Stimulated activated CD4-positive, alpha-beta T cell treated with anti-CD3 and anti-CD28 coated beads, TNF-alpha, amount 100 ng/mL, for 48 hours (primary cell): ENCODE measurements at regions not wholly inside any gene's neighbourhood (a gene's known extent, or its start where the extent isn't known, plus 50 kb on each side); places are given as distances from the start of the nearest gene placed in this dataset.
A peak's percentile ranks its signal among the peaks of the same experiment; 100 is the strongest.

ENCODE experiments used
- DNase-seq, 3 donors: peaks; one replicate each; pipeline ENCODE4 v3.0.0-alpha.2; 2020; ENCODE audit warnings: low read depth in 3 of 3

GRCh38 chr1:59085101-59085500 lies 211.8 kb upstream of the FGGY start:
- no peak for DNase-seq

- DNase-seq: no peak
Measured at GRCh38 chr1:59089036-59089798, 207.7 kb upstream of the FGGY start.

DNA sequence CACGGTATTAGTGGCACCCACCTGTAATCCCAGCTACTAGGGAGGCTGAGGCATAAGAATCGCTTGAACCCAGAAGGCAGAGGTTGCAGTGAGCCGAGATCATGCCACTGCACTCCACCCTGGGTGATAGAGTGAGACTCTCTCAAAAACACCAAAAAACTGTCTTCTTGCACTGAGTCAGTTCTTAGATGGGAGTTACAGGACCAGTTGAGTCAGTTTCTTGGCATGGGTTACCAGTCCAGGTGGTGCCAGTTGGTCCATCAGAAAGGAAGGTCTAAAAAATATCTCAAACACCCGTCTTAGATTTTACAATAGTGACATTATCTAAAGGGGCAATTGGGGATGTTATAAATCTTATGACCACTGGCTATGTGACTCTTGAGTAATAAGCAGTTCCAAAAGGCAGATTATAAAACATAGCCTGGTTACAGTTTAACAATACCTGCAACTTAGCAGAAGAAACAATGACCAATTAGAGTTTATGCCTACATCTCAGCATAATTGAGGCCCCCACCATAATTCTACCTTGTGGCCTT lies 206.9 kb upstream of the FGGY start:
- DNase-seq: no peak

GRCh38 chr1:59092126-59092525 lies 204.8 kb upstream of the FGGY start:
- no peak for DNase-seq

DNA sequence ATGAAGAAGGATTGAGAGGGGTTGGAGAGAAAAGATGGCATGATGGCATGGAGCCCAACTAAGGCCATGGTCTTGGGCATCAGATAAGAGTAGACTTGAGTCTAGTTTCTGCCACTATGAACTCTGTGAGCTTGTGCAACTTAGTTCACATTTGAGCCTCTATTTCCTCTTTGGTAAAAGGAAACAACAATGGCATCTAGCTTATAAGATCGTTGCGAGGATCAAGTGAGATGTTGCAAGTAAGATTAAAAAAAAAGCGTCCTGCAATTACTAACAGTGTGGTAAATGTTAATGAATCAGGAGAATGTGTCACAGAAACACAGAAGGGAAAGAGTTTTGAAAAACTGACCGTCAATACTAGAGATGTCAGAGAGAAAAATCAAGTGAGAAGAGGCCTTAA lies 202.9 kb upstream of the FGGY start:
- no peak for DNase-seq

- DNase-seq: no peak
Measured at GRCh38 chr1:59096501-59096900, 200.4 kb upstream of the FGGY start.

GRCh38 chr1:59098655-59099054 lies 198.2 kb upstream of the FGGY start:
- no peak for DNase-seq

GRCh38 chr1:59100708-59101374 lies 196.1 kb upstream of the FGGY start:
- DNase-seq: no peak

DNA sequence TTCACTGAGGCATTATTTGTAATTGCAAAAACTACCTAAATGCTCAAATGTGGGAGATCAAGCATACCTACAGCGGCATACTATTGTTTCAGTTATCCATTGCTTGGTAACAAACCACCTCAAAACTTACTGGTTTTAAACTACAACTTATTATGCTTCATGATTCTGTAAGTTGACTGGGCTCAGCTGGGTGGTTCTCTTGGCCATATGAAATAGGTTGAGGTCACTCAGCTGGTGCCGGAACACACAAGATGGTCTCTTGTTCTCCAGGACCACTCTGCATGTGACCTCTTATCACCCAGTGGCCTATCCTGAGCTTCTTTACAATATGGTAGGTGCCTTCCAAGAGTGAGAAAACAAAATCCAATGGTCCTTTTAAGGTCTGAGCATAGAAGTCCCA lies 195.4 kb upstream of the FGGY start:
- DNase-seq: no peak

DNA sequence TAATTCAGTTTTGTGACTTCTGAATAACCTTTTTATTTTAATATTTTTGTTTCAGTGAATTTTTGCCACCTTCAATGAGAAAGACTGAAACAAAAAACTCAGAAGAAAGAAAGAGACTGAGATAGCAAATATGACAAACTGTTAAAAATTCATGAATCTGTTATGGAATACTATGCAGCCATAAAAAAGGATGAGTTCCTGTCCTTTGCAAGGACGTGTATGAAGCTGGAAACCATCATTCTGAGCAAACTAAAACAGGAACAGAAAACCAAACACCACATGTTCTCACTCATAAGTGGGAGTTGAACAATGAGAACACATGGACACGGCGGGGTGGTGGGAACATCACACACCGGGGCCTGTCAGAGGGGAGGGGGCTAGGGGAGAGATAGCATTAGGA lies 193.4 kb upstream of the FGGY start:
- no peak for DNase-seq

DNA sequence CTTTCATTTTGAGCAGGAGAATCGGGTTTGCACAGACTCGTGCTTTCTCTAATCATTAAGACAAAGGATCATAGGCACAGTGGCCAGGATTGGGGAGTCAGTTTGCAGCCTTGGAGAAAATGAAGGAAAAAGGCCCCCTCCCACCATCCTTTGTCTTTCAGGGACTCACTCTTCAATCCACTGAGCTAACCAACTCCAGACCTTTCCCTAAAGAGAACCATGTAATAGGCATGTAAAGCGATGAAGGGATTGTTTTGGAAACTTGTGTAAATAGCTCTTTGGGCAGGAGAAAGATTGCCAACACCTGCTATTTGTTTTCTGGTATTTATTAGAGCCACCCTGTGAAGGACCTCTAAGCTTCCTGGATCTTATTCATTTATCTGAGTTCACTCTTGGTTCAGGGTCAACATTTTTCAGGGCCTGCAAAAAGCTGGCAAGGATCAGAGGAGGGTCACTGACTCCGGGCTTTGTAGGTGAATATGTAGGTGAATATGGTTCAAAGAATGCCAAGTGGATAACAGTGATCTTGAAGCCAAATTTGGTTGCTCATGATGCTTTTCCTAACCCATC lies 192.6 kb upstream of the FGGY start:
- no peak for DNase-seq

DNA sequence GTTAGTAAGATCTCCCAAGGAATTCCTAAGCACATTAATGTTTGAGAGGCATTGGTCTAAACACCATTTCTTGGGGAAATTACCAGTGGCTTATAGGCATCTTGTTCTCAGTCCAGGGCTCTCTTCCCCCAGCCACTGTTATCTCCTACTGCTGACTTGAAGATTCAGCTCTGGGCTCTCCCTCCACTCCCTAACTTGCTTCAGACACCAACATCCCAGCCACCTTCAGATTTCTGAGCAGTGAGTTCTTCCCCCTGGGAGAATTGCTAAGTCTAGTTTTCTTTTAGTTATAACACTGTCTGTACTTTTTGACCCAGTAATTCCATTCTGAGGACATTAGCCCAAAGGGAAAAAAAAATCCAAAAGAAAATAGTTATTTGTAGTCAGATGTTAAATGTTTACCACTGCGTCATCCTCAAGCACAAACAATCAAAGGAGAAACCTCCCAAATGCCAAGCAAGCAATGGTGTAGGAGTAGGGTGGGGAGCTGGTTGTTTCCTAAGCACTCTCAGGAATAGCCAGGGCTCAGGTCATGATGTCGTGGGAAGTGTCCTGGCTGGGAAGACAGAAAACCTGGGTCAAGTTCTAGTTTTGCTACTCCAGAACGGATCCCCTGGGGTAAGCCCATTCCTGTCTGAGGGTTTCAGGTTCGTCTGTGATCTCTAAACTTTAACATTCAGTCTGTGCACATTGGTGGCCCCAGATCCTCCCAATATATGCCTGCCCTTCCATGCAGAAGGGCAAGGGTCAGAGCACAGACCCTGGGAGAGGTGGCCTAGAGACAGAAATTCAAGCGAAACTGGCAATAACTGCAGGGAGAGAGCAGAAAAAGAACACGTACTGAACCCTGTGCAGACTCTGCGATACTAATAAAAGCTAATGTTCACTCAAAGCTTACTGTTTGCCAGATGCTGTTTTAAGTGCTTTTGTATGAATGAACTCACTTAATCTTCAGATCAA lies 191.1 kb upstream of the FGGY start:
- DNase-seq: no peak

- no peak for DNase-seq
Measured at GRCh38 chr1:59107516-59107915, 189.4 kb upstream of the FGGY start.

DNA sequence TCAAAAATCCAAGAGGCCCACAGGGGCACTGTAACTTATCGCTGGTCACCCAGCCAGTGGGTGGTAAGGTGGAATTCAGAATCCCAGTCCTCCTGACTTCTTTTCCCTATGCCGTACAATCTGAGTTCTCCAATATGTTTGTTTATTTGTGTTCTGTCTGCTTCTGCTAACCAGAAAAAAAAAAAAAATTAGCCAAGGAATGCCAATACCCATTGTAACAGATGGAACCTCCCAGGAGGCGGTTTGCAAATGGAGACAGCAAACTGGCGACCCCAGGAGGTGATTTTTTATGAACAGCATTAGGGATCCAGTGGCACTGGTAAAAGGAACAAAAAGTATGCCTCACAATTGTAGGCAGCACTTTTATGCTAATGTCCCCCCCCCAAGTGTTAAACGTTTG lies 189.0 kb upstream of the FGGY start:
- no peak for DNase-seq

DNA sequence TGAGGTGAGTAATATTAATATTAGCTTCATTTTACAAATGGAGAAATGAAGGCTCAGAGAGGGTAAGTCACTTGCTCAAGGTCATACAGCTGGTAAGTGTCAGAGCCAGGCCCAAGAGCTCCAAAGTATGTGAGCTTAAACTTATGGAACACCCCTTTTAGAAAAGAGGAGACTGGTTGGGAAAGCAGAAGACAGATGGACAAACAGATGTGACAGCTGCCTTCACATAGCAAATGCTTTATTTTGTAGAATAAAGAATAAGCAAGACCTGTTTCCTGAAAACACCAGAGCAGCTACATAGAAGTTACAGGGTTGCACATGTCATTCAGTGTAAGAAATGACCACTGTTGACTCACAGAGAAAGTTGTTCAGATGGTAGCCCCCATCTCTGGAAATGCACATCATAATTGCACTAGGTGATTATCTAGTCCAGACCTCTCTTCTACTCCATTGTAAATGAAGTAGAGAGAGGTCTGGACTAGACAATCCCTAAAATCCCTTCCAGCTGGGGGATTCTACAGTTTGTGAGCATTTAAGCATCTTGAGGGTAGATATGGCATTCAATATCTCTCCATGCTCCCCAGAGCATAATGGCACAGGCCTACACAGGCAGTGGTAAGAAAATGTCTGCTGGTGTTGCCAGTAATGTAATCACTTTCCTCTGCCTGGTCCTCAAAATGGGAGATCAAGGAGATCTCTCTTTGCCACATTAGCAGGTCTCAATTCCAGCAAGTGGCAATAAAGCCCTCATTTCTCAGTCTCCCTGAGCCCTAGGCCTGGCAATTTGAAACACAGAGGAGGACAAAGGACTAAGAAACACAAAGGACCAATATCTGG lies 188.2 kb upstream of the FGGY start:
- no peak for DNase-seq

GRCh38 chr1:59110271-59110670 lies 186.6 kb upstream of the FGGY start:
- DNase-seq: no peak

DNA sequence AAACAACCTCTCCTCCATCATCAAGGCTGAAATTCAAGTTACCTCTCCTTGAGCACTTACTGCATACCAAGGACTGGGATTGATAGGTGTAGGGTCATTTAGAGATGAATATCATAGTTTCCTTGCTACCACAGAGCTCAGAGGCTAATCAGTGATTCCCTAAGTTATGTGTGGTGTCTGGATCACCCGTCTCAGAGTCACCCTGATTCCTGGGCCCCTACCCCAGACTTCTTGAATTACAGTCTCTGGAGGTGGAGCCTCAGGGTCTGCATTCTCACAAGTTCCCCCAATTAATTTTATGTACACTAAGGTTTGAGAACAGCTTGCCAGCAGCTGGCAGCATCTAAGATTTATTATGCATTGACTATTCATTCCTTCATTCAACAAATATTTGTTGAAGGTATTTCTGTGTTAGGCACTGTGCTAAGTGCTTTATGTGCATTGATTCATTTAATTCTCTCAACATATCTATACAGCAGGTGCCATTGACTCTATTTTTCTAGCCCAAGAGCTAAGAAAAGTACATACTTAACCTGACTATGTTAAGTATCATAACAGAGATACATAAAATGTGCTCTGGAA lies 182.9 kb upstream of the FGGY start:
- DNase-seq: no peak

- no peak for DNase-seq
Measured at GRCh38 chr1:59115865-59116264, 181.0 kb upstream of the FGGY start.

DNA sequence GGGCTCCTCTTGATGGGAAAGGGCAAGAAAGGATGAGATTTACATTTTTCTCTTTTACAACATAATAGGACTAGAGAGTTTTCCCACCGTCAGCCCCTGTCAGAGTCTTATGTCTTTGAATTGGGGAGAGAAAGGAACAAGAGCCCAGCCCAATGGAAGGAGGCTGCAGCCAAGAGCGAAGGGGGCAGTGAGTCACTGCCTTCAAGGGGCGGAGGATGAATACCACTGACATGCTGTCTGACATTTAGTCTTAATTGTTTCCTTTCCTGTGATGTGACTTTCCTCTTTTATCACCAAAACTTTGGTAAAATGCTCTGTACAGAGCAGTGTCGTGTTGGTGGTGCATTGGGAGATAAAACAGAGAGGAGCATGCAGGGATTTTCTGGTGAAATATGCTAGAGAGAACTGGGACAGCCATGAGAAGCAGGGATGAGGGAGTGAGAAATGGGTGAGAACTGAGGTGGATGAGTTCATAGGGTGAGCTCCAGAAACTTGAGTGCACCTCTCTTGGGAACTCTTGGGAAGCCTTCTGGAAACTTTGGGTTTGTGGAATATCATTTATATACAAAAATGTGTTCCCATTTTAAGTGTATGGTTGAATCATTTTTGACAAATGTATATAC lies 179.9 kb upstream of the FGGY start:
- DNase-seq: peak in 1 of 3 donors; percentile 5

DNA sequence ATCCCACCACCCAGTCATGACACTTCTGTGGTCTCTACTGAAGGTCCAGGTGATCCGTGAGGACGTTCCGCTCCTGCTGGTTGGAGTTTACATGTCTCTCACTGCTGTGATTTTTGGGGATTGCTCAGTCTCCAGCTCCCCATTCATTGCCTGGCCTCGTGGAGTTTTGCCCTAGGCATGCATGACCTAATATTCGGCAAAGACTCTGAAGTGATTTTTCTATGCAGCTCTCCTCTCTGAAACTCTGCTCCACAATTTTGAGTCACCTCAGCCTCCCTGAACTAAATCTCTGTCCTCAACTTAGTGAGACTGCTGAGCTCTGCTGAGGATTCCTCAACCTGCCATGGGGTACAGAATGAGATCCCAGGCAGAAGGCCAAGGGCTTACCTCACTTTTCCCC lies 174.4 kb upstream of the FGGY start:
- DNase-seq: no peak
